Suprapubic skin (tissue), 4 donors: ENCODE measurements at regions not wholly inside any gene's neighbourhood (a gene's known extent, or its start where the extent isn't known, plus 50 kb on each side); places are given as distances from the start of the nearest gene placed in this dataset.

ENCODE experiments used
- DNase-seq, 2 donors: peaks; one replicate each; pipeline ENCODE4 v3.0.0-alpha.2; 2019; ENCODE audit warnings: low spot score in 2 of 2
- H3K27ac ChIP-seq: fragments of 200-600 bp; sonication (generic); one replicate; pipeline ENCODE4 v1.5.1; 2019
- H3K27me3 ChIP-seq: fragments of 200-600 bp; sonication (generic); one replicate; pipeline ENCODE4 v1.5.1; 2019
- H3K36me3 ChIP-seq: fragments of 200-600 bp; sonication (generic); one replicate; pipeline ENCODE4 v1.5.1; 2019
- H3K4me1 ChIP-seq: fragments of 200-600 bp; sonication (generic); one replicate; pipeline ENCODE4 v1.5.1; 2019
- H3K4me3 ChIP-seq: fragments of 200-600 bp; sonication (generic); one replicate; pipeline ENCODE4 v1.5.1; 2019; ENCODE audit warnings: mild to moderate bottlenecking
- H3K9me3 ChIP-seq: fragments of 200-600 bp; sonication (generic); one replicate; pipeline ENCODE4 v1.5.1; 2019
- EP300 ChIP-seq: sonication (generic); formaldehyde crosslinking; IDR thresholded peaks from one replicate; pipeline ENCODE4 v1.6.1; 2017; ENCODE audit warnings: antibody characterized with exemption
- POLR2A ChIP-seq, 2 donors: fragments of 450-650 bp; IDR thresholded peaks; one replicate each; pipeline ENCODE4 v1.6.1; 2017; ENCODE audit warnings: antibody characterized with exemption in 2 of 2, mild to moderate bottlenecking in 2 of 2, moderate library complexity in 2 of 2
- POLR2AphosphoS5 ChIP-seq, 3 donors: sonication (generic); formaldehyde crosslinking; IDR thresholded peaks; one replicate each; pipeline ENCODE4 v1.6.1; 2017; ENCODE audit warnings: antibody characterized with exemption in 3 of 3
- WGBS: methylation state at CpG from one replicate; pipeline ENCODE4 v1.1.5; 2018; 5-methylcytosine and 5-hydroxymethylcytosine counted together
- TF ChIP-seq, protein P1 (sequence below), 2 donors: fragments of 200-600 bp in 1 of 2; fragments of 450-650 bp in 1 of 2; sonication (generic) in 1 of 2; IDR thresholded peaks; one replicate each; pipeline ENCODE4 v1.5.1; 2016 to 2019; ENCODE audit warnings: antibody characterized with exemption in 2 of 2, mild to moderate bottlenecking in 1 of 2, moderate library complexity in 1 of 2

DNA sequence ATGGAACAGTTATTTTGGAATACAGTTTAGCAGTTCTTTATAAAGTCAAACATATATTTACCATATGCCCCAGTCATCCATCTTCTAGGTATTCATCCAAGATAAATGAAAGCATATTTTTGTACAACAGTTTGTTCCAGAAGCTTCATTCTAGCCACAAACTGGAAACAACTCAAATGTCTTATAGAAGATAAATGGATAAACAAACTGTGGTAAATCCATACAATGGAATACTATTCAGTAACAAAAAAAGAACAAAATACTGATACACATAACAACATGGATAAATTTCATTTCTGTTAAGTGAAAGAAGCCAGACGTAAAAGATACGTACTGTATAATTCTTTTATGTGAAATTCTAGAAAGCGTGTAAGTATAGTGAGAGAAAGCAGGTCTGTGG lies 167.0 kb upstream of the AHI1 start:
- no peak for TF ChIP-seq EP300
- no peak for TF ChIP-seq POLR2A (IDR thresholded peaks at IDR 0.05)
- 93% methylated on average over 3 of the region's 3 CpGs for WGBS

GRCh38 chr6:135665935-135666334 lies 168.4 kb upstream of the AHI1 start:
- no peak for TF ChIP-seq EP300
- TF ChIP-seq POLR2A (IDR thresholded peaks at IDR 0.05) = no peak
- no peak for TF ChIP-seq POLR2AphosphoS5 (IDR thresholded peaks at IDR 0.05)
- TF ChIP-seq, protein P1, sequence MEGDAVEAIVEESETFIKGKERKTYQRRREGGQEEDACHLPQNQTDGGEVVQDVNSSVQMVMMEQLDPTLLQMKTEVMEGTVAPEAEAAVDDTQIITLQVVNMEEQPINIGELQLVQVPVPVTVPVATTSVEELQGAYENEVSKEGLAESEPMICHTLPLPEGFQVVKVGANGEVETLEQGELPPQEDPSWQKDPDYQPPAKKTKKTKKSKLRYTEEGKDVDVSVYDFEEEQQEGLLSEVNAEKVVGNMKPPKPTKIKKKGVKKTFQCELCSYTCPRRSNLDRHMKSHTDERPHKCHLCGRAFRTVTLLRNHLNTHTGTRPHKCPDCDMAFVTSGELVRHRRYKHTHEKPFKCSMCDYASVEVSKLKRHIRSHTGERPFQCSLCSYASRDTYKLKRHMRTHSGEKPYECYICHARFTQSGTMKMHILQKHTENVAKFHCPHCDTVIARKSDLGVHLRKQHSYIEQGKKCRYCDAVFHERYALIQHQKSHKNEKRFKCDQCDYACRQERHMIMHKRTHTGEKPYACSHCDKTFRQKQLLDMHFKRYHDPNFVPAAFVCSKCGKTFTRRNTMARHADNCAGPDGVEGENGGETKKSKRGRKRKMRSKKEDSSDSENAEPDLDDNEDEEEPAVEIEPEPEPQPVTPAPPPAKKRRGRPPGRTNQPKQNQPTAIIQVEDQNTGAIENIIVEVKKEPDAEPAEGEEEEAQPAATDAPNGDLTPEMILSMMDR (IDR thresholded peaks at IDR 0.05) = no peak
- H3K27ac ChIP-seq = no peak overlapping the region
- H3K4me1 ChIP-seq = peaks cover 5% of the 10 kb centered on the region
- H3K36me3 ChIP-seq = no peaks in the 10 kb centered on the region
- no peaks in the 10 kb centered on the region for H3K27me3 ChIP-seq
- H3K4me3 ChIP-seq = no peak overlapping the region
- WGBS = 47% methylated on average over 4 of the region's 4 CpGs
- DNase-seq = no peak
- peaks cover 5% of the 10 kb centered on the region for H3K9me3 ChIP-seq

More for the DNA sequence above, 167.0 kb upstream of the AHI1 start:
- no peak for DNase-seq
- Histone ChIP-seq H3K9me3 (peaks cover 5% of the 10 kb centered on the region), H3K4me3 (no peak overlapping the region), H3K27me3 (no peaks in the 10 kb centered on the region), H3K4me1 (peaks cover 5% of the 10 kb centered on the region), H3K27ac (no peak overlapping the region), H3K36me3 (no peaks in the 10 kb centered on the region)

GRCh38 chr6:135667691-135668455 lies 170.3 kb upstream of the AHI1 start:
- 14% methylated on average over 12 of the region's 12 CpGs for WGBS
- no peak overlapping the region for H3K27ac ChIP-seq
- no peaks in the 10 kb centered on the region for H3K9me3 ChIP-seq
- TF ChIP-seq POLR2AphosphoS5 (IDR thresholded peaks at IDR 0.05) = no peak
- TF ChIP-seq, protein P1 (IDR thresholded peaks at IDR 0.05) = no peak
- TF ChIP-seq POLR2A (IDR thresholded peaks at IDR 0.05) = no peak
- TF ChIP-seq EP300 = no peak
- H3K4me3 ChIP-seq = no peak overlapping the region
- H3K36me3 ChIP-seq = no peaks in the 10 kb centered on the region
- no peaks in the 10 kb centered on the region for H3K27me3 ChIP-seq
- DNase-seq = no peak
- H3K4me1 ChIP-seq = peaks cover 5% of the 10 kb centered on the region

DNA sequence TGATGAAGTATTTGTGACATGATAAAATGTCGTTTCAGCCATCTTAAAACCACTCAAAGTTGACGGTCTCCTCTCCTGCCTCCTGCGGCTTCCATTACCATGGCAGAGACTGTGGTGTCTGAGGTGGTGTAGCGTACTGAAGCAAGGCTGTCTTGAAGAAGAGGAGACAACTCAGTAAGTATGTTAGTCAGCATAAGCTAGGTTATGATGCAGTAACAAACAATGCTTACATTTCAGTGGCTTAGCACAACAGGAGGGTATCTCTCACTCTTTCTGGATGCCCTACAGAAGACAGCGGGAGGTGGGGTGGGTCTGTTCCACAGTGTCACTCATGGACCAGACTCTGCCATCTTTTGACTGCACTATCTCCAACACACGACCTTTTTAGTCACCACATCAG lies 174.7 kb upstream of the AHI1 start:
- TF ChIP-seq EP300 (no peak), POLR2AphosphoS5 (IDR thresholded peaks at IDR 0.05) (no peak), POLR2A (IDR thresholded peaks at IDR 0.05) (no peak)
- TF ChIP-seq, protein P1 (IDR thresholded peaks at IDR 0.05) = no peak
- WGBS = 95% methylated on average over 6 of the region's 6 CpGs
- DNase-seq = no peak
- H3K4me3 ChIP-seq = no peak overlapping the region
- no peaks in the 10 kb centered on the region for H3K27me3 ChIP-seq
- no peaks in the 10 kb centered on the region for H3K36me3 ChIP-seq
- no peak overlapping the region for H3K27ac ChIP-seq
- H3K9me3 ChIP-seq = no peaks in the 10 kb centered on the region
- peaks cover 5% of the 10 kb centered on the region for H3K4me1 ChIP-seq

DNA sequence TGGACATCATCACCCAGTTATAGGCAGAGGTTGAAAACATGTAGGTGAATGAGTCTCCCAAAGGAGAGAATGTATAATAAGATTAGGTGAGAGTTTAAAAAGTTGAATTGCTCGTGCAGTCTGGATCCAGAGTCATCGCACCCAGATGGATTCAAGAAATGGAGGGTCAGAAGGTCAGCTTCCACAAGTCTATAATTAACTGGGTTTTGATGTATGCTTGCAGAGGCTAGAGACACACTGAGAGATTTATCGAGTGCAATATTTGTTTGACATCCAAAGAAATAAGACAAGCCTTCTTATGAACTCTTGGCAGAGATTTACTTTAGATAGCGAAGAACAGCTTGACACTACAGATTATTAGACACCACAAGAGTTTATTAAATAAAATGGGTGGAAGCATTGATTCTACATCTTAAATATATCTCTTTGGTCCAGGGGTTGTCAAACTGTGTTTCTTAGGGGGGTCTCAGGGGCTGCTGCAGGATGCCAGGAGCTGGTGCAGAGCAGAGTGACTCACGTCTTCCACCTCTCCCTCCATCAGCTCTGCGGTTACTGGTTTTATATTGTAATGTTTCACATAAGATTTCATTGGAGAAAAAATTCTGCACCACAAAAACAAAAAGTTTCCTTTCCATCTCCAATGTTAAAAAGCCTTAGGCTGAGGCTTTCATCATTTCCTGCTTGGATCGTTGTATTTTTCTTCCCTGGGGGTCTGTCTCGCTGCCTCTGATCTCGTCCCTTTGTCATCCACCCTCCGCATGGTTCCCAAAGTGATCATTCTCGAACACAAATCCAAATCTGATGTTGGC lies 176.2 kb upstream of the AHI1 start:
- 75% methylated on average over 11 of the region's 11 CpGs for WGBS
- no peak overlapping the region for H3K4me3 ChIP-seq
- no peaks in the 10 kb centered on the region for H3K4me1 ChIP-seq
- no peaks in the 10 kb centered on the region for H3K27me3 ChIP-seq
- no peaks in the 10 kb centered on the region for H3K36me3 ChIP-seq
- DNase-seq = no peak
- TF ChIP-seq POLR2A (IDR thresholded peaks at IDR 0.05) = no peak
- TF ChIP-seq EP300 = no peak
- no peak for TF ChIP-seq POLR2AphosphoS5 (IDR thresholded peaks at IDR 0.05)
- TF ChIP-seq, protein P1 (IDR thresholded peaks at IDR 0.05) = no peak
- H3K27ac ChIP-seq = no peak overlapping the region
- no peaks in the 10 kb centered on the region for H3K9me3 ChIP-seq
